Osteoblast (primary cell): ENCODE measurements at regions not wholly inside any gene's neighbourhood (a gene's known extent, or its start where the extent isn't known, plus 50 kb on each side); places are given as distances from the start of the nearest gene placed in this dataset.

Experiments
- DNase-seq: peaks from one replicate; pipeline ENCODE4 v3.0.0; 2011; ENCODE audit warnings: low spot score, mixed read lengths; ENCODE audit not compliant: insufficient read length; ENCODE audit errors: missing footprints
- H2AFZ ChIP-seq: 2 replicates; pipeline ENCODE4 v1.6.0; 2011; ENCODE audit warnings: mild to moderate bottlenecking, low read length
- H3K27ac ChIP-seq: 2 replicates; pipeline ENCODE4 v1.5.1; 2011; ENCODE audit warnings: mild to moderate bottlenecking, low read depth, low read length, moderate library complexity
- H3K27me3 ChIP-seq: 2 replicates; pipeline ENCODE4 v1.6.0; 2012; ENCODE audit warnings: mild to moderate bottlenecking, control low read depth, inconsistent platforms, low read length, moderate library complexity; ENCODE audit not compliant: insufficient read depth
- H3K36me3 ChIP-seq: 2 replicates; pipeline ENCODE4 v1.5.1; 2011; ENCODE audit warnings: mild to moderate bottlenecking, low read length, control low read depth, moderate library complexity; ENCODE audit not compliant: insufficient read depth
- H3K4me1 ChIP-seq: 2 replicates; pipeline ENCODE4 v1.5.1; 2011; ENCODE audit warnings: mild to moderate bottlenecking, low read length, control low read depth, moderate library complexity; ENCODE audit not compliant: insufficient read depth
- H3K4me2 ChIP-seq: 2 replicates; pipeline ENCODE4 v1.6.0; 2011; ENCODE audit warnings: mild to moderate bottlenecking, low read length; ENCODE audit not compliant: insufficient read depth
- H3K4me3 ChIP-seq: fragments of 200-600 bp; sonication (generic); 3 replicates; pipeline ENCODE4 v1.5.1; 2012; ENCODE audit warnings: mild to moderate bottlenecking, low read length, inconsistent platforms; ENCODE audit not compliant: insufficient read depth
- H3K79me2 ChIP-seq: 2 replicates; pipeline ENCODE4 v1.6.0; 2012; ENCODE audit warnings: mild to moderate bottlenecking, low read length, control low read depth, inconsistent platforms; ENCODE audit not compliant: insufficient read depth
- H3K9me3 ChIP-seq: 2 replicates; pipeline ENCODE4 v1.5.1; 2011; ENCODE audit warnings: low read depth, low read length, control low read depth
- H4K20me1 ChIP-seq: 2 replicates; pipeline ENCODE4 v1.6.0; 2012; ENCODE audit warnings: mild to moderate bottlenecking, low read length, control low read depth; ENCODE audit not compliant: insufficient read depth
- TF ChIP-seq, protein P1 (sequence below): IDR thresholded peaks from 2 replicates; pipeline ENCODE4 v1.5.1; 2011; ENCODE audit warnings: mild to moderate bottlenecking, low read depth, low read length, moderate library complexity; ENCODE audit errors: extremely low read depth

DNA sequence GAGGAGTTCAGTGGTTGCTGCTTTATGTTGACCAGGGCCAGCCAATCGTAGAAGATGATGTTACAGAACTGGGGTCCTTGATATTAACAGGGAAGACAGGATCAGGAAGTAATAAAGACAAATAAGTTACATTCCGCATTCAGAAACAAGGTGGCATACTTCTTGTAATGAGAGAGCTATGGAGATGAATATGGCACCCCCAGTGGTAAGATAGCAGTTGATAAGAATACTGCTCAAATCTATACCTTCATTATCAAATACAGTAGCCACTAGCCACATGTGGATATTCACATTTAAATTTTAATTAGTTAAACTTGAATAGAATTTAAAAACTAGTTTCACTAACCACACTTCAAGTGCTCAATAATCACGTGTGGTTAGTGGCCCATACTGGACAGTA, 290.4 kb upstream of the RBMS1 start:
- H3K79me2 ChIP-seq: no peaks in the 10 kb centered on the region
- no peak overlapping the region for H3K4me2 ChIP-seq
- H3K4me3 ChIP-seq: no peak overlapping the region
- H4K20me1 ChIP-seq: no peaks in the 10 kb centered on the region
- no peaks in the 10 kb centered on the region for H3K36me3 ChIP-seq
- no peak overlapping the region for H2AFZ ChIP-seq
- no peak for DNase-seq
- H3K4me1 ChIP-seq: no peaks in the 10 kb centered on the region
- H3K27me3 ChIP-seq: no peaks in the 10 kb centered on the region
- no peak overlapping the region for H3K27ac ChIP-seq
- no peaks in the 10 kb centered on the region for H3K9me3 ChIP-seq
- TF ChIP-seq, protein P1, sequence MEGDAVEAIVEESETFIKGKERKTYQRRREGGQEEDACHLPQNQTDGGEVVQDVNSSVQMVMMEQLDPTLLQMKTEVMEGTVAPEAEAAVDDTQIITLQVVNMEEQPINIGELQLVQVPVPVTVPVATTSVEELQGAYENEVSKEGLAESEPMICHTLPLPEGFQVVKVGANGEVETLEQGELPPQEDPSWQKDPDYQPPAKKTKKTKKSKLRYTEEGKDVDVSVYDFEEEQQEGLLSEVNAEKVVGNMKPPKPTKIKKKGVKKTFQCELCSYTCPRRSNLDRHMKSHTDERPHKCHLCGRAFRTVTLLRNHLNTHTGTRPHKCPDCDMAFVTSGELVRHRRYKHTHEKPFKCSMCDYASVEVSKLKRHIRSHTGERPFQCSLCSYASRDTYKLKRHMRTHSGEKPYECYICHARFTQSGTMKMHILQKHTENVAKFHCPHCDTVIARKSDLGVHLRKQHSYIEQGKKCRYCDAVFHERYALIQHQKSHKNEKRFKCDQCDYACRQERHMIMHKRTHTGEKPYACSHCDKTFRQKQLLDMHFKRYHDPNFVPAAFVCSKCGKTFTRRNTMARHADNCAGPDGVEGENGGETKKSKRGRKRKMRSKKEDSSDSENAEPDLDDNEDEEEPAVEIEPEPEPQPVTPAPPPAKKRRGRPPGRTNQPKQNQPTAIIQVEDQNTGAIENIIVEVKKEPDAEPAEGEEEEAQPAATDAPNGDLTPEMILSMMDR: peak; percentile 25

DNA sequence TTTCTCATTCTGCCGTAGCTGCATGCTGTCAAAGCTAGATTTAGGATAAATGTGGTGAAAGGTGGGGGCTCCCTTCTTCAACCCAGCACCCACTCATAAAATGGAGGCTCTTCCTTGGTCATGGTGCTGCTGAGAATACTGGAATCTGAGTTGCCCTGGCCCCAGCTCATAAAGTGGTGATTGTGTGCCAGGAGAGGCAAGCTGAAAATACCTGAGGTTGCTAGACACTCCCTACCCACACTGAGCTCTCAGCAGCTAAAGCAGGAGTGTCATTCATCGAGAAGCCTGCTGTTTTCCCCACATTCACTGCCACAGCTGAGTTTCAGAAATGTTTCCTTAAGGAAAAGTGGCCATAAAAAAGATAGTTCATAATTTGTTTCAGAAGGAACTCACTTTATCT, 297.1 kb upstream of the RBMS1 start:
- Histone ChIP-seq H4K20me1 (no peaks in the 10 kb centered on the region), H3K4me3 (no peak overlapping the region), H3K79me2 (no peaks in the 10 kb centered on the region), H3K27me3 (no peaks in the 10 kb centered on the region), H2AFZ (peak overlapping the region; percentile 4), H3K4me2 (no peak overlapping the region), H3K9me3 (no peaks in the 10 kb centered on the region), H3K36me3 (no peaks in the 10 kb centered on the region), H3K27ac (no peak overlapping the region), H3K4me1 (no peaks in the 10 kb centered on the region)
- DNase-seq: no peak
- TF ChIP-seq, protein P1: no peak

DNA sequence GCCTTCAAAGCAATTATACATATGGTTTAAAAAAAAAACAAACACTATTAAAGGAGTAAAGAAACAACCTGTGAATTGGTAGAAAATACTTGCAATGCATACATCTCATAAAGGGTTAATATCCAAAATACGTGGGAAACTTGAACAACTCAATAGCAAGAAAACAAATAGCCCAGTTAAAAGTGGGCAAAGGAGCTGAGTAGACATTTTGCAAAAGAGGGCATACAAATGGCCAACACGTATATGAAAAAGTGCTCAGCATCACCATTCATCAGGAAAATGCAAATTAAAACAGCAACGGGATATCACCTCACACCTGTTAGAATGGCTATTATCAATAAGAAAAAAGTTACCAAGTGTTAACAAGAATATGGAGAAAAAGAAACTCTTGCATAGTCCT, 298.3 kb upstream of the RBMS1 start:
- Histone ChIP-seq H3K9me3 (no peaks in the 10 kb centered on the region), H3K4me1 (no peaks in the 10 kb centered on the region), H3K4me3 (no peak overlapping the region), H3K36me3 (no peaks in the 10 kb centered on the region), H3K4me2 (no peak overlapping the region), H3K27ac (no peak overlapping the region), H3K79me2 (no peaks in the 10 kb centered on the region), H4K20me1 (no peaks in the 10 kb centered on the region), H3K27me3 (no peaks in the 10 kb centered on the region), H2AFZ (no peak overlapping the region)
- TF ChIP-seq, protein P1: no peak
- DNase-seq: no peak

DNA sequence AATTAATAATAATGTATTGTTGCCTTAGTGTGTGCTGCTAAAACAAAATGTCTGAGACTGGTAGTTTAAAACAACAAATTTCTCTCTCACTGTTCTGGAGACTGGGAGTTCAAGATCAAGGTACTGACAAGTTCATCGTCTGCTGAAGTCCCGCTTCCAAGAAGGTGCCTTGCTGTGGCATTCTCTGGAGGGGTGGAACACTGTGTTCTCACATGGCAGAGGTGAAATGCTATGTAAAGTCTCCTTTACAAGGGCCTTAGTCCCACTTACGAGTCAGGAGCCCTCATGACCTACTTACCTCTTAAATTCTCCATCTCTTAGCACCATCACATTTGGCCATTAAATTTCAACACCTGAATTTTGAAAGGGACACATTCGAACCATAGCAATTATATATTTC, 299.2 kb upstream of the RBMS1 start:
- DNase-seq: no peak
- no peaks in the 10 kb centered on the region for H3K36me3 ChIP-seq
- H3K9me3 ChIP-seq: no peaks in the 10 kb centered on the region
- H3K27ac ChIP-seq: no peak overlapping the region
- TF ChIP-seq, protein P1: no peak
- H3K27me3 ChIP-seq: no peaks in the 10 kb centered on the region
- no peaks in the 10 kb centered on the region for H3K4me1 ChIP-seq
- H3K4me2 ChIP-seq: no peak overlapping the region
- H3K79me2 ChIP-seq: no peaks in the 10 kb centered on the region
- no peak overlapping the region for H3K4me3 ChIP-seq
- H4K20me1 ChIP-seq: no peaks in the 10 kb centered on the region
- no peak overlapping the region for H2AFZ ChIP-seq
